IPS-18a (cell line): ENCODE measurements at regions not wholly inside any gene's neighbourhood (a gene's known extent, or its start where the extent isn't known, plus 50 kb on each side); places are given as distances from the start of the nearest gene placed in this dataset.
"Not testable (repeated sequence)": the region's sequence is repeated elsewhere in the genome, so short reads cannot be mapped to it uniquely, and the experiment has no call there.

Experiments
- H3K27ac ChIP-seq: one replicate; pipeline ENCODE4 v1.5.1; 2013; ENCODE audit warnings: low read length
- H3K27me3 ChIP-seq: one replicate; pipeline ENCODE4 v1.6.1; 2013; ENCODE audit warnings: mild to moderate bottlenecking, low read length; ENCODE audit not compliant: control insufficient read depth, insufficient read depth
- H3K36me3 ChIP-seq: one replicate; pipeline ENCODE4 v1.6.1; 2013; ENCODE audit warnings: low read depth, low read length; ENCODE audit not compliant: control insufficient read depth
- H3K4me1 ChIP-seq: one replicate; pipeline ENCODE4 v1.6.1; 2013; ENCODE audit warnings: low read depth, low read length; ENCODE audit not compliant: control insufficient read depth
- H3K4me3 ChIP-seq: one replicate; pipeline ENCODE4 v1.5.1; 2013; ENCODE audit warnings: low read length
- H3K9ac ChIP-seq: one replicate; pipeline ENCODE4 v1.6.1; 2013; ENCODE audit warnings: mild to moderate bottlenecking, low read length, moderate library complexity
- H3K9me3 ChIP-seq: one replicate; pipeline ENCODE4 v1.6.1; 2013; ENCODE audit warnings: low read depth, low read length; ENCODE audit not compliant: control insufficient read depth

DNA sequence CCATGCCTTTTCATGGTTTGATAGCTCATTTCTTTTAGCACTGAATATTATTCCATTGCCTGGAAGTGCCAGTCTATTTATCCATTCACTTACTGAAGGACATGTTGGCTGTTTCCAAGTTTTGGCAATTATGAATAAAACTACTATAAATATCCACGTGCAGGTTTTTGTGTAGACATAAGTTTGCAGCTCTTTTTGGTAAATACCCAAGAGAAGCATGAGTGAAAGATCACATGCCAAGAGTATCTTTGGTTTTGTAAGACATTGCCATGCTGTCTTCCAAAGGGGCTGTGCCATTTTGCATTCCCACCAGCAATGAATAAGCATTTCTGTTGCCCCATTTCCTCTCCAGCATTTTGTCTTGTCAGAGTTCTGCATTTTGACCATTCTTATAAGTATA, 120.9 kb downstream of the MANEA start:
- no peak overlapping the region for H3K4me3 ChIP-seq
- H3K9me3 ChIP-seq = no peaks in the 10 kb centered on the region
- no peaks in the 10 kb centered on the region for H3K4me1 ChIP-seq
- H3K27me3 ChIP-seq = no peaks in the 10 kb centered on the region
- H3K36me3 ChIP-seq = no peaks in the 10 kb centered on the region
- no peak overlapping the region for H3K9ac ChIP-seq
- no peak overlapping the region for H3K27ac ChIP-seq

DNA sequence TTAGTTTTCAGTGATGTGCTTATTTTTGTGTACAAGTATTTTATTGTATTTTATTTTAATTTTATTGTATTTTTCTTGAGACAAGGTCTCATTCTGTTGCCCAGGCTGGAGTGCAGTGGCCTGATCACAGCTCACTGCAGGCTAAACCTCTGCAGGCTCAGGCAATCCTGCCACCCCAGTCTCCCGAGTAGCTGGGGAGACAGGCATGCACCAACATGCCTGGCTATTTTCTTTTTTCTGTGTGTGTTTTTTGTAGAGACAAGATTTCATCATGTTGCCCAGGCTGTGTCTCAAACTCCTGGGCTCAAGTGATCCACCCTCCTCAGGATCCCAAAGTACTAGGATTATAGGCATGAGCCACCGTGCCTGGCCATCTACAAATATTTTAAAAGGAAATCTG, 146.3 kb downstream of the MANEA start:
- Histone ChIP-seq H3K27ac (no peak overlapping the region), H3K9me3 (no peaks in the 10 kb centered on the region), H3K36me3 (no peaks in the 10 kb centered on the region), H3K9ac (no peak overlapping the region), H3K4me1 (no peaks in the 10 kb centered on the region), H3K27me3 (no peaks in the 10 kb centered on the region), H3K4me3 (no peak overlapping the region)

DNA sequence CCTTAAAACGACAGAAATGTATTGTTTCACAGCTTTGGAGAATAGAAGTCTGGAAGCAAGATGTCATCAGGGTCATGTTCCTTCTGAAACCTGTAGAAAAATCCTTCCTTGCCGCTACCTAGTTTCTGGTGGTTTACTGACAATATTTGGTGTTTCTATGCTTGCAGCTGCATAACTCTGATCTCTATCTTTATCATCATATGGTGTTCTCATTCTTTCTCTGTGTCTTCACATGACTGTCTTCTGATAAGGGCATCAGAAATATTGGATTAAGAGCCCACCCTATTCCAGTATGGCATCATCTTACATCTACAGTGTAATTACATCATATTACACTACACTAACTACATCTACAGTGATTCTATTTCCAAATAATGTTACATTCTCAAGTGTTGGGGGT, 148.0 kb downstream of the MANEA start:
- no peaks in the 10 kb centered on the region for H3K9me3 ChIP-seq
- H3K27me3 ChIP-seq = no peaks in the 10 kb centered on the region
- H3K36me3 ChIP-seq = no peaks in the 10 kb centered on the region
- H3K4me3 ChIP-seq = no peak overlapping the region
- no peak overlapping the region for H3K9ac ChIP-seq
- no peak overlapping the region for H3K27ac ChIP-seq
- H3K4me1 ChIP-seq = no peaks in the 10 kb centered on the region

DNA sequence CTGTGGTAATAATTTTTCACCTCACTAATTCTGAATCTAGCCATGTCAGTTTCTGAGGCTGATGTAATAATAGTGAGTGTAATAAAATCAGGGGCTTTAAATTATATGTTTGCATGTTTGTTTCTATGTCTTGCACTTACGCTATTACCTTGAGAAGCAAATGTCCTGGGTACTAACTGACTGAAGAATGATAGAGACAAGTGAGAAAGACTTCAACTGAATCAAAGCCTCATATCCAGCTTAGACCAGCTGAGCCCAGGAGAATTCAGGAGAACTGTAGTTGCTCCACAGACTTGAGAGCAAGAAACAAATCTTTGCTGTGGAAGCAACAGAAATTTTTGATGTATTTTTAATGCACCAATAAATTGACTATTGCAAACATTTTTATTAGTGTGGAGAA, 162.8 kb downstream of the MANEA start:
- peaks cover 3% of the 10 kb centered on the region for H3K4me1 ChIP-seq
- H3K27me3 ChIP-seq = no peaks in the 10 kb centered on the region
- no peaks in the 10 kb centered on the region for H3K36me3 ChIP-seq
- no peaks in the 10 kb centered on the region for H3K9me3 ChIP-seq
- H3K27ac ChIP-seq = no peak overlapping the region
- no peak overlapping the region for H3K9ac ChIP-seq
- no peak overlapping the region for H3K4me3 ChIP-seq

DNA sequence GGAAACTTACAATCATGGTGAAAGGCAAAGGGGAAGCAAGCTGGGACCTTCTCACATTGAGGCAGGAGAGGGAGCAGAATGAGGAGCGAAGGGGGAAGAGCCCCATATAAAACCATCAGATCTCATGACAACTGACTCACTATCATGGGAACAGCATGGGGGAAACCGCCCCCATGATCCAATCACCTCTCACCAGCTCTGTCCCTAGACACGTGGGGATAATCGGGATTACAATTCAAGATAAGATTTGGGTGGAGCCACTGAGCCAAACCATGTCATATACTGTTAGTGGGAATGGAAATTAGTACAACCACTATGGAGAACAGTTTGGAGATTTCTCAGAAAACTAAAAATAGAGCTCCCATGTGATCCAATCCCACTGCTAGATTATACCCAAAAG, 163.7 kb downstream of the MANEA start:
- Histone ChIP-seq H3K27ac (no peak overlapping the region), H3K4me3 (no peak overlapping the region), H3K9ac (no peak overlapping the region), H3K36me3 (no peaks in the 10 kb centered on the region), H3K4me1 (peaks cover 3% of the 10 kb centered on the region), H3K9me3 (no peaks in the 10 kb centered on the region), H3K27me3 (no peaks in the 10 kb centered on the region)

DNA sequence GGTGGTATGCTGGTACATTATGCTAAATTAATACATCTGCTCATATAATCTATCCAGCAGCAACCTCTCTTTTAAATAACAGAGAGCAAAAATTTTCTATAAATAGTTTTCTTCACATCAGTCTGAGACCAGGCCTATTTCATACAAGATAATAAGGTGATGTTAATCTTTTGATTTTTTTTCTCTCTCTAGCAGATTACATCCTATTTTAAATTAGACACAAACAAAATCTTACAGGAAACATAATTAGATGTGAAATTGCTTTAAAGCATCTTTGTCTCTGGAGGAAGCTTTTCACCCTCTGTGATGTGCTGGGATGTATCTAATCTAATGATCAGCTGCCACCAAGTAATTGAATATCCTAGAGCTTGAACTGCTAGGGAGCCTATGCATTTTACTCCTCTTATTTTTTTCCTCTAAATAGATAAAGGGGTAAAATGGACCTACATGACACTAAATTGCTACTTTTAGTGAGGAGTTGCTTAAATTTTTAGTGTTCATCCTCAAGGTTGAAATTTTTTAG, 165.5 kb downstream of the MANEA start:
- Histone ChIP-seq H3K9me3 (no peaks in the 10 kb centered on the region), H3K9ac (no peak overlapping the region), H3K27ac (no peak overlapping the region), H3K4me3 (no peak overlapping the region), H3K27me3 (no peaks in the 10 kb centered on the region), H3K36me3 (no peaks in the 10 kb centered on the region), H3K4me1 (peaks cover 3% of the 10 kb centered on the region)

DNA sequence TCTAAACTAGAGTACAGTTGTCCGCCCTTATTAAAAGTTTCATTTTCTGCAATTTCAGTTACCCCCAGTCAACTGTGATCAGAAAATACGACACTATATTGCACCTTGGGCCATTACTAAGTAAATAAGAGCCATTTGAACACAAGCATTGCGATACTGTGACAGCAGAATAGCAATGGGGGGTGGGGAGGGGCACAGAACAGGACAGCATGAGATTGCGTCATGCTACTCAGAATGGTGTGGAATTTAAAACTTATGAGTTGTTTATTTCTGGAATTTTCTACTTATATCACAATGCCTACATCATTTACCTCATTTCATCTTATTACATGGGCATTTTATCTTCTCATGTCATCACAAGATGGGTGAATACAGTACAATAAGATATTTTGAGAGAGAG, 166.3 kb downstream of the MANEA start:
- Histone ChIP-seq H3K4me3 (no peak overlapping the region), H3K9me3 (no peaks in the 10 kb centered on the region), H3K9ac (no peak overlapping the region), H3K4me1 (peaks cover 3% of the 10 kb centered on the region), H3K27me3 (no peaks in the 10 kb centered on the region), H3K36me3 (no peaks in the 10 kb centered on the region), H3K27ac (no peak overlapping the region)

DNA sequence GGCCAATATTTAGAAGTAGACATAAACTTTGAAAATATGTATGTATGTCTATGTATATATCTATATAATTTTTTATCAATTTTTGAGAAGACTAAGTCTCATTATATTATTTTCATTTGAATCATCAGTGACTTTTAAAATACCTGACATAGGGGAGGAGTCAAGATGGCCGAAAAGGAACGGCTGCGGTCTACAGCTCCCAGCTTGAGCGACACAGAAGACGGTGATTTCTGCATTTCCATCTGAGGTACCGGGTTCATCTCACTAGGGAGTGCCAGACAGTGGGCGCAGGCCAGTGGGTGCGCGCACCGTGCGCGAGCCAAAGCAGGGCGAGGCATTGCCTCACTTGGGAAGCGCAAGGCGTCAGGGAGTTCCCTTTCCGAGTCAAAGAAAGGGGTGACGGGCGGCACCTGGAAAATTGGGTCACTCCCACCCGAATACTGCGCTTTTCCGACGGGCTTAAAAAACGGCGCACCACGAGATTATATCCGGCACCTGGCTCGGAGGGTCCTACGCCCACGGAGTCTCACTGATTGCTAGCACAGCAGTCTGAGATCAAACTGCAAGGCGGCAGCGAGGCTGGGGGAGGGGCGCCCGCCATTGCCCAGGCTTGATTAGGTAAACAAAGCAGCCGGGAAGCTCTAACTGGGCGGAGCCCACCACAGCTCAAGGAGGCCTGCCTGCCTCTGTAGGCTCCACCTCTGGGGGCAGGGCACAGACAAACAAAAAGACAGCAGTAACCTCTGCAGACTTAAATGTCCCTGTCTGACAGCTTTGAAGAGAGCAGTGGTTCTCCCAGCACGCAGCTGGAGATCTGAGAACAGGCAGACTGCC, 181.1 kb downstream of the MANEA start:
- not testable (repeated sequence) for H3K27me3 ChIP-seq, H3K9ac ChIP-seq, H3K36me3 ChIP-seq, H3K9me3 ChIP-seq, H3K4me1 ChIP-seq, H3K27ac ChIP-seq
- H3K4me3 ChIP-seq = peak overlapping the region; percentile 21

DNA sequence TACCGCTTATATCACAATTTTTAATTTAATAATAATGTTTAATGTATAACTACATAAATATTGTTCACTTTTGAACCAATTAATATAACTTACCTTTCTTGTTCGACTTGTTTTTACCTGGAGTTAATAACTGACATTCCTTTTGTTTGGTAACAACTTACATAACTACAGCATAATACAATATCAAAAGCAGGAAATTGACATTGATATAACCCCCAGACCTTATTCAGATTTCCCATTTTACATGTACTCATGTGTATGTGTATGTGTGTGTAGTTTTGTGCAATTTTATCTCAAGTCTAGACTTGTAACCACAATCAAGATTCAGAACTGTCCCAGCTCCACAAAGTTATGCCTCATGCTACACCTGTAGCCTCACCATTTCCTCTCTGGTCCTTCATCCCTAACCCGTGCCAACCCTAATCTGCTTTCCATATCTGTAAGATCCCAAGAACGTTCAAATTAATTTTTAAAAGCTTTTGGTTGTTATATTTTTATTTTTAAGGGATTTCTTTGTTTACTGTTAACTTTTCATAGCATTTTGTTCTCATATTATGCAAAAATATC, 190.6 kb downstream of the MANEA start:
- no peaks in the 10 kb centered on the region for H3K36me3 ChIP-seq
- H3K4me1 ChIP-seq = no peaks in the 10 kb centered on the region
- no peak overlapping the region for H3K4me3 ChIP-seq
- no peak overlapping the region for H3K9ac ChIP-seq
- H3K27ac ChIP-seq = no peak overlapping the region
- H3K27me3 ChIP-seq = no peaks in the 10 kb centered on the region
- H3K9me3 ChIP-seq = no peaks in the 10 kb centered on the region

DNA sequence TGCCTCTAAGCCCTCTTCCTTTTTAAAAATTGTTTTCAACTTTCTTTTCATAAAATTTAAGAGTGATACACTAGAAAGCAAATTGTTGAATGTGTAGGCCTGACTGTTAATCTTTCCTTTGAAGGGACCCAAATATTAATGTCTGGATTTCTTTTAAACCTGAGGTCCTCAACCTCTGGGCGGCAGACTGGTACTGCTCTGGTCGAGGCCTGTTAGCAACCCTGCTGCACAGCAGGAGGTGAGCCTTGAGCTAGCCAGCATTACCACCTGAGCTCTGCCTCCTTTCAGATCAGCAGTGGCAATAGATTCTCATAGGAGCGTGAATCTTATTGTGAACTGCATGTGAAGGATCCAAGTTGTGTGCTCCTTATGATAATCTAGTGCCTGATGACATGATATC, 191.2 kb downstream of the MANEA start:
- H3K9me3 ChIP-seq = no peaks in the 10 kb centered on the region
- H3K9ac ChIP-seq = no peak overlapping the region
- H3K27ac ChIP-seq = no peak overlapping the region
- H3K36me3 ChIP-seq = no peaks in the 10 kb centered on the region
- no peak overlapping the region for H3K4me3 ChIP-seq
- H3K27me3 ChIP-seq = no peaks in the 10 kb centered on the region
- no peaks in the 10 kb centered on the region for H3K4me1 ChIP-seq

DNA sequence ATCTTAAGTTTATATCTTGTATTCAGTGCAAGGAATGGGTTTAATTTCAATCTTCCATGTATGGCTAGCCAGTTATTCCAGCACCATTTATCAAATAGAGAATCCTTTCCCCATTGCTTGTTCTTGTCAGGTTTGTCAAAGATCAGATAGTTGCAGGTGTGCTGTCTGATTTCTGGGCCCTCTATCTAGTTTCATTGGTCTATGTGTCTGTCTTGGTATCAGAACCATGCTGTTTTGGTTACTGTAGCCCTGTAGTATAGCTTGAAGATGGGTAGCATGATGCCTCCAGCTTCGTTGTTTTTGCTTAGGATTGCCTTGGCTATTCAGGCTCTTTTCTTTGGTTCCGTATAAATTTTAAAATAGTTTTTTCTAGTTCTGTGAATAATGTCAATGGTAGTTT, 200.0 kb downstream of the MANEA start:
- H3K27me3 ChIP-seq = no peaks in the 10 kb centered on the region
- no peaks in the 10 kb centered on the region for H3K4me1 ChIP-seq
- no peak overlapping the region for H3K9ac ChIP-seq
- no peaks in the 10 kb centered on the region for H3K36me3 ChIP-seq
- H3K9me3 ChIP-seq = no peaks in the 10 kb centered on the region
- no peak overlapping the region for H3K27ac ChIP-seq
- no peak overlapping the region for H3K4me3 ChIP-seq

DNA sequence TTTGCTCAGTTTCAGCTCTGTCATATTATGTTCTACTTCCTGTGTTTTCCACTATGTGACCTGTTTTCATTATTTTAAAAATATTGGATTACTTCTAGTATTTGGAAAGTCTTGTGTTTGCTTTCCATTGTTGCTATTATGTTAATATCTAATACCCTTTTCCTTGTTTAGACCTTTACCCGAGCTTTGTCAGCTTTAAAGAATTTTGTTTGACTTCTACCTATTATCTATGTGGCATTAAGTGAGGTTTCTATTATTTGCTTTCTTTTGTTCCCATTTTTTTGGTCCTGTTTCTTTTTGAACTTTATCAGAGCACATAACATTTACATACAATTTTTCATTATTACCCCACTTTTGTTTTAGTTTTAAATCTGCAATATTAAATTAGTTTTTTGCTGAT, 202.7 kb downstream of the MANEA start:
- Histone ChIP-seq H3K36me3 (no peaks in the 10 kb centered on the region), H3K27me3 (no peaks in the 10 kb centered on the region), H3K9ac (no peak overlapping the region), H3K4me3 (no peak overlapping the region), H3K27ac (no peak overlapping the region), H3K9me3 (no peaks in the 10 kb centered on the region), H3K4me1 (no peaks in the 10 kb centered on the region)
